ENCODE measurements at regions not wholly inside any gene's neighbourhood (a gene's known extent, or its start where the extent isn't known, plus 50 kb on each side); places are given as distances from the start of the nearest gene placed in this dataset.

GRCh38 chr13:59332966-59333365 is 830.8 kb downstream of the DIAPH3 start:
- DNase-seq = no peak

GRCh38 chr13:59337070-59337469 is 826.7 kb downstream of the DIAPH3 start:
- no peak for DNase-seq

GRCh38 chr13:59340151-59340550 is 823.6 kb downstream of the DIAPH3 start:
- no peak for DNase-seq

- DNase-seq = no peak
Observed at GRCh38 chr13:59340581-59340980, 823.1 kb downstream of the DIAPH3 start.

GRCh38 chr13:59342400-59342799 is 821.3 kb downstream of the DIAPH3 start:
- DNase-seq = no peak

- DNase-seq = no peak
Observed at GRCh38 chr13:59343132-59343531, 820.6 kb downstream of the DIAPH3 start.

GRCh38 chr13:59343993-59344822 is 819.5 kb downstream of the DIAPH3 start:
- no peak for DNase-seq

GRCh38 chr13:59345311-59345710 is 818.4 kb downstream of the DIAPH3 start:
- DNase-seq = no peak

GRCh38 chr13:59346999-59347723 is 816.6 kb downstream of the DIAPH3 start:
- no peak for DNase-seq

GRCh38 chr13:59348617-59349016 is 815.1 kb downstream of the DIAPH3 start:
- no peak for DNase-seq

GRCh38 chr13:59352600-59352999 is 811.1 kb downstream of the DIAPH3 start:
- no peak for DNase-seq

GRCh38 chr13:59354665-59355369 is 808.9 kb downstream of the DIAPH3 start:
- no peak for DNase-seq

GRCh38 chr13:59356607-59357006 is 807.1 kb downstream of the DIAPH3 start:
- DNase-seq = no peak

- DNase-seq = no peak
Observed at GRCh38 chr13:59358014-59358413, 805.7 kb downstream of the DIAPH3 start.

- DNase-seq = no peak
Observed at GRCh38 chr13:59360108-59360507, 803.6 kb downstream of the DIAPH3 start.

- no peak for DNase-seq
Observed at GRCh38 chr13:59360916-59361315, 802.8 kb downstream of the DIAPH3 start.

- no peak for DNase-seq
Observed at GRCh38 chr13:59363313-59363712, 800.4 kb downstream of the DIAPH3 start.

GRCh38 chr13:59363947-59364346 is 799.8 kb downstream of the DIAPH3 start:
- DNase-seq = no peak

GRCh38 chr13:59364641-59365085 is 799.1 kb downstream of the DIAPH3 start:
- DNase-seq = no peak

GRCh38 chr13:59367467-59367866 is 796.3 kb downstream of the DIAPH3 start:
- no peak for DNase-seq

- no peak for DNase-seq
Observed at GRCh38 chr13:59367904-59368303, 795.8 kb downstream of the DIAPH3 start.

- DNase-seq = no peak
Observed at GRCh38 chr13:59368693-59369092, 795.0 kb downstream of the DIAPH3 start.

GRCh38 chr13:59371229-59371628 is 792.5 kb downstream of the DIAPH3 start:
- DNase-seq = no peak

GRCh38 chr13:59373341-59373740 is 790.4 kb downstream of the DIAPH3 start:
- DNase-seq = no peak
